Subcutaneous abdominal adipose tissue (tissue), 5 donors: ENCODE measurements at regions not wholly inside any gene's neighbourhood (a gene's known extent, or its start where the extent isn't known, plus 50 kb on each side); places are given as distances from the start of the nearest gene placed in this dataset.

Experiments used
- H3K27ac ChIP-seq: one replicate; pipeline ENCODE4 v1.7.0; 2013; ENCODE audit warnings: low read depth, mild to moderate bottlenecking, inconsistent platforms, low read length, moderate library complexity
- H3K27me3 ChIP-seq, 5 donors: one replicate each; pipeline ENCODE4 v1.7.0; 2013; ENCODE audit warnings: low read length in 5 of 5, inconsistent platforms in 1 of 5; ENCODE audit not compliant: control insufficient read depth in 5 of 5, insufficient read depth in 4 of 5
- H3K36me3 ChIP-seq, 5 donors: one replicate each; pipeline ENCODE4 v1.7.0; 2013; ENCODE audit warnings: low read length in 5 of 5; ENCODE audit not compliant: control insufficient read depth in 5 of 5, insufficient read depth in 5 of 5
- H3K4me1 ChIP-seq, 5 donors: one replicate each; pipeline ENCODE4 v1.7.0; 2013; ENCODE audit warnings: low read length in 5 of 5, mild to moderate bottlenecking in 3 of 5, moderate library complexity in 1 of 5; ENCODE audit not compliant: control insufficient read depth in 5 of 5, insufficient read depth in 5 of 5
- H3K4me3 ChIP-seq, 5 donors: one replicate each; pipeline ENCODE4 v1.7.0; 2013; ENCODE audit warnings: low read length in 5 of 5, low read depth in 1 of 5
- H3K9ac ChIP-seq, 5 donors: one replicate each; pipeline ENCODE4 v1.7.0; 2013; ENCODE audit warnings: low read length in 5 of 5, mild to moderate bottlenecking in 4 of 5, moderate library complexity in 3 of 5
- H3K9me3 ChIP-seq, 5 donors: one replicate each; pipeline ENCODE4 v1.7.0; 2013; ENCODE audit warnings: low read length in 5 of 5; ENCODE audit not compliant: control insufficient read depth in 5 of 5
- donor health status: healthy.
- donor health status: healthy.
- donor health status: healthy.
- donor health status: healthy.
- donor health status: healthy.

DNA sequence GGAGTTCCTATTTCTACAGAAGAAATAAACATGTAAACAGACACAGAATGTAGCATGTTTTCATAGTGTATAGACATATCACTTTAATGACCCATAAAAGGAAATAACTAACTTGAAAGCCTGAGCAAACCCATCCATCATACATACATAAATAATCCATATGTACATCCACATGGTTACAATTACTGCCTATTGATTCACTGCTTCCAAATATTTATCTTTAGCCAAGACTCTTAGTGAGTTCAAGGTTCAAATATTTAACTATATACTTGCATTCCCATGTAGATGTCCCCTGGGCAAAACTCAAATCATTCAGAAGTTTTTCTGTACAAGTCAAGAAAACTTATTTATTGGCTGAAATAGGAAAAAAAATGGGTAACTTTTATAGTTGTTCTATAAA is 95.4 kb downstream of the CCER1 start:
- Histone ChIP-seq H3K4me1 (no peaks in the 10 kb centered on the region), H3K9me3 (peaks cover 0 to 4% (median 0%) of the 10 kb centered on the region in 5 donors), H3K9ac (no peak overlapping the region), H3K4me3 (no peak overlapping the region), H3K36me3 (no peaks in the 10 kb centered on the region), H3K27me3 (no peaks in the 10 kb centered on the region), H3K27ac (no peak overlapping the region)

DNA sequence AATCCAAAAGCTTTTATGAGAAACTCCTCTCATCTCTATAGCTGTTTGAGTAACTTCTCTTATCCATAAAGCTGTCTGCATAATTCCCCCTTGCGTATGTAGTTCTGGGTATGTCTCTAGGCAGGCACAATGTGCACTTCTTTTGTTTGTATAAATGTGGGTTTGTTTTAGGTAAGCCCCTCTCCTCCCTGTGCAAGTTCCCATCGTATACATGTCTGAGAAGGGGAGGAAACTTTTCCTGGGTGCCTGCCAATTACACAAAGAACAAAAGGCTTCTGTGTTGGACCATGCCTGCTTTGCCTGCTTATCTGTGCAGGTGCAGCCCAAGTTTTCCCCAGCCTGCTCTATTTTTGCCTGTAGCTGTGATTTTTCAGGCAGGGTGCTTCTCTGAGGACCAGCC is 96.7 kb downstream of the CCER1 start:
- Histone ChIP-seq H3K36me3 (no peaks in the 10 kb centered on the region), H3K9me3 (peaks cover 0 to 4% (median 0%) of the 10 kb centered on the region in 5 donors), H3K9ac (no peak overlapping the region), H3K27me3 (no peaks in the 10 kb centered on the region), H3K4me3 (no peak overlapping the region), H3K27ac (no peak overlapping the region), H3K4me1 (no peaks in the 10 kb centered on the region)

DNA sequence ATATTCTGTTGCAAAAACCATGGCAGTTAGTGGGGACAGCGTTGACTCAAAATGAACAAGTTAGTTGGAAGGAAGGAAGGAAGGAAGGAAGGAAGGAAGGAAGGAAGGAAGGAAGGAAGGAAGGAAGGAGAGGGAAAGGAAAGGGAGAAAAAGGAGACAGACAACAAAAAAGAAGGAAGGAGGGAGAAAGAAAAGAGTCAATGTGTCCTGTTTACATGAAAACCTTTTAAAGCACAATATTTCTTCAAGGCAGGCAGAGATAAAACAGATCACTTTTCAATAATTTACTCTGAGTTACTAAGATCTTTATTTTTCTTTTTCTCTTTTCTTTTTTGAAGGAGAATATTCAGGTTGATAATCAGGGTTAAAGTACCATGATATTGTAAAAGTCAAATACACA is 99.4 kb downstream of the CCER1 start:
- Histone ChIP-seq H3K9ac (no peak overlapping the region), H3K4me1 (no peaks in the 10 kb centered on the region), H3K27ac (no peak overlapping the region), H3K27me3 (no peaks in the 10 kb centered on the region), H3K9me3 (no peaks in the 10 kb centered on the region), H3K36me3 (no peaks in the 10 kb centered on the region), H3K4me3 (no peak overlapping the region)

DNA sequence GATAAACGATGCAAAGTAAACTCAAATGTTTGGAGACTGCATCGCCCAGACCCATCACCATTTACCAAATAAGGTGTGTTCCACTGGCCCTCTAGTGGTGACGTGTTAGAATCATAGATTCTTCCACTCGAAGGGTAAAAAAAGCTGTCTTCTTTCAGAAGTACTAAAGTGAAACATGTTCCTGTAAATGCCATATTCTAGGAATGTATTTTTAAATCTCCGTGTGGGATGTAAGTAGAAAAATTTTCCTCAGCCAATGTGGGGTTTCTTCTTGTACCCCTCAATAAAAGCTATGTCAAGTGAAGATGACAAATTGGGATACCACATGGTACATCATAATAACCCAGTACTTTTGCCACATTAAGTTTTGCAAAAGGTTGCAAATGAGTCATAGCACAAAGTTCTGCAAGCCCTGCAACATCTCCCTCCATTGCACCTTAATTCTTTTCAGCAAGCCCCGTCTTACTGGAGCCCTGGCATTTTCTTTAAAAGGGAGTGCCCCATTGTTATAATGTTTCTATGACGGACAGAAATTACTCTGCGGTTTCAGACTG is 100.8 kb downstream of the CCER1 start:
- Histone ChIP-seq H3K9me3 (no peaks in the 10 kb centered on the region), H3K4me1 (no peaks in the 10 kb centered on the region), H3K27me3 (no peaks in the 10 kb centered on the region), H3K27ac (no peak overlapping the region), H3K9ac (no peak overlapping the region), H3K4me3 (no peak overlapping the region), H3K36me3 (no peaks in the 10 kb centered on the region)

- H3K27me3 ChIP-seq: no peaks in the 10 kb centered on the region
- no peaks in the 10 kb centered on the region for H3K9me3 ChIP-seq
- no peak overlapping the region for H3K27ac ChIP-seq
- H3K4me3 ChIP-seq: no peak overlapping the region
- no peak overlapping the region for H3K9ac ChIP-seq
- no peaks in the 10 kb centered on the region for H3K4me1 ChIP-seq
- no peaks in the 10 kb centered on the region for H3K36me3 ChIP-seq
Measured at GRCh38 chr12:90851800-90852718, 102.9 kb downstream of the CCER1 start.

DNA sequence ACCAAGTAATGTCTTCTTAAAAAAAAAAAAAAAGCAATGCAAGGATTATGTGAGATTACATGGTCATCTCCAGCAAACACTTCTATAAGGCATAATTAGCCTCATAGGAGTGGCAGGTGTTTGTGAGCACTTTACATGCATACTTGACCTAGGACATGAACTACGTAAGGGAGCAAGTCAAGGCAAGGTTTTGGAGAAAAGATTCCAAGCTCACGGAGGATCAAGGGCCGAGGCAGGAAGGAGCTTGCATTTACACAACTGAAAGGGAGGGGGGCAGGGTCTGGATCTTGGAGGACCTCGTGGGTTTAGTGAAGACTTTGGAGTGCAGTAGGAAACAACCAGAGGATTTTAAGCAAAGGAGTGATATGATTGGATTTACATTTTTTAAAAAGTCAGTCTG is 112.5 kb downstream of the CCER1 start:
- H3K9me3 ChIP-seq: no peaks in the 10 kb centered on the region
- H3K27ac ChIP-seq: no peak overlapping the region
- H3K27me3 ChIP-seq: no peaks in the 10 kb centered on the region
- H3K36me3 ChIP-seq: no peaks in the 10 kb centered on the region
- H3K4me3 ChIP-seq: no peak overlapping the region
- H3K9ac ChIP-seq: no peak overlapping the region
- H3K4me1 ChIP-seq: no peaks in the 10 kb centered on the region

GRCh38 chr12:90841336-90841735 is 113.6 kb downstream of the CCER1 start:
- H3K9ac ChIP-seq: no peak overlapping the region
- H3K27me3 ChIP-seq: no peaks in the 10 kb centered on the region
- H3K27ac ChIP-seq: no peak overlapping the region
- H3K9me3 ChIP-seq: no peaks in the 10 kb centered on the region
- H3K36me3 ChIP-seq: no peaks in the 10 kb centered on the region
- H3K4me1 ChIP-seq: no peaks in the 10 kb centered on the region
- no peak overlapping the region for H3K4me3 ChIP-seq

- H3K27ac ChIP-seq: no peak overlapping the region
- H3K36me3 ChIP-seq: no peaks in the 10 kb centered on the region
- H3K27me3 ChIP-seq: no peaks in the 10 kb centered on the region
- no peak overlapping the region for H3K9ac ChIP-seq
- no peak overlapping the region for H3K4me3 ChIP-seq
- H3K4me1 ChIP-seq: no peaks in the 10 kb centered on the region
- H3K9me3 ChIP-seq: no peaks in the 10 kb centered on the region
Measured at GRCh38 chr12:90839346-90839745, 115.6 kb downstream of the CCER1 start.

DNA sequence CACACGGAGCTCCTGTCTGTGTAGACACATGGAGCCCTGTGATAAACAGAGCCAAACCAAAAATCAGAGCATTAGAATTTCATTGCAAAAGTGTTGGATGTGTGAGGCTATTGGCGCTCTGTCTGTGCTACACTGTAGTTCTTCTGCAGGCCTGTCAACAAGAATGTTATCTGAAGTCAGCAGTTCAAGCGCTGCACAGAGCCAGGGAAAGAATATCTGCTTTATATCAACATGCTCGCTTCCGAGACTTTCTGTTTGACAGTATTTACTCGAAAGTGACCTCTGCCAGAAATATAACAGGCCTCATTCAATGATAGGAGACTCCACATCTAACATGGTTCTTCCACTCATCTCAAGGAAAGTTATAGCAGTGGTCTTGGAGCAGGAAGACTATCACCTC is 118.3 kb downstream of the CCER1 start:
- no peaks in the 10 kb centered on the region for H3K9me3 ChIP-seq
- H3K27ac ChIP-seq: no peak overlapping the region
- H3K4me3 ChIP-seq: no peak overlapping the region
- H3K36me3 ChIP-seq: no peaks in the 10 kb centered on the region
- H3K27me3 ChIP-seq: no peaks in the 10 kb centered on the region
- no peaks in the 10 kb centered on the region for H3K4me1 ChIP-seq
- H3K9ac ChIP-seq: no peak overlapping the region

DNA sequence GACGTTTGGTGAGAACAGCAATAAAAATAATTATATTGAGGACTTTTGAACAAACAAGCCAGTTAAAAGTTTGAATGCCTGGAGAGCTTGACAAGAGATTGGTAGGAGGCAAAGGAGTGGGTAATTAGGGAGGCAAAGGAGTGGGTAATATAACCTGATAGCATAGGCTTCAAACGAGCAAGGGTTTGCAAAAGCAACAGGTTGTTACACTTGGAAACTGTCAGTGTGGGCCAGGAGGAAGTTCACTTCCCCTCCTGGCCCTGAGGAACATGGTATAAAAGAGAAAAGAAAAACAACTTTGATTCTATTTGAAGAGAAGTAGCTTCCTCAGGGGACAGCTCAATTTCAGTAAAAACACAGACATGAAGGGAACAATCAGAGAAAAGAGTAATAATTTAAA is 121.7 kb downstream of the CCER1 start:
- Histone ChIP-seq H3K9ac (no peak overlapping the region), H3K9me3 (no peaks in the 10 kb centered on the region), H3K4me3 (no peak overlapping the region), H3K27ac (no peak overlapping the region), H3K4me1 (no peaks in the 10 kb centered on the region), H3K27me3 (no peaks in the 10 kb centered on the region), H3K36me3 (no peaks in the 10 kb centered on the region)
